ENCODE measurements at regions not wholly inside any gene's neighbourhood (a gene's known extent, or its start where the extent isn't known, plus 50 kb on each side); places are given as distances from the start of the nearest gene placed in this dataset.

DNA sequence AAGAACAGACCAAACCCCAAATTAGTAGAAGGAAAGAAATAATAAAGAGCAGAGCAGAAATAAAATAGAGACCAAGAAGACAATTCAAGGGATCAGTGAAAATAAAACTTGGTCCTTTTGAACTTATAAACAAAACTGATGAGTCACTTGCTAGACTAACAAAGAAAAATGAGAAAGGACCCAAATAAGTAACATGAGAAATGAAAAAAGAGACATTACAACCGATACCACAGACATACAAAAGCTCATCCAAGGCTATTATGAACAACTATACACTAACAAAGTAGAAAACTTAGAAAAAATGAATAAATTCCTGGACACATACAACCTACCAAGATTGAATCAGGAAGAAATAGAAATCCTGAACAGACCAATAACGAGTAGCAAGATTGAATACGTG is 414.5 kb downstream of the HTR7 start:
- intact Hi-C loops (cut with DNase I; ENCODE audit: low total_unique reads) (no loop called here), in situ Hi-C loops (cut with MboI; ENCODE audit: low sequenced_read_pairs in 4 of 4) (no loop called here)
- ATAC-seq, result no peak
- Histone ChIP-seq H3K9me3 (peaks cover 0 to 8% (median 0%) of the 10 kb centered on the region in 3 donors), H3K36me3 (no peaks in the 10 kb centered on the region), H3K27me3 (no peaks in the 10 kb centered on the region), H3K27ac (no peak overlapping the region), H3K4me1 (no peaks in the 10 kb centered on the region), H3K4me3 (no peak overlapping the region)
- TF ChIP-seq POLR2A (IDR thresholded peaks at IDR 0.05), result no peak
- TF ChIP-seq, protein P1, sequence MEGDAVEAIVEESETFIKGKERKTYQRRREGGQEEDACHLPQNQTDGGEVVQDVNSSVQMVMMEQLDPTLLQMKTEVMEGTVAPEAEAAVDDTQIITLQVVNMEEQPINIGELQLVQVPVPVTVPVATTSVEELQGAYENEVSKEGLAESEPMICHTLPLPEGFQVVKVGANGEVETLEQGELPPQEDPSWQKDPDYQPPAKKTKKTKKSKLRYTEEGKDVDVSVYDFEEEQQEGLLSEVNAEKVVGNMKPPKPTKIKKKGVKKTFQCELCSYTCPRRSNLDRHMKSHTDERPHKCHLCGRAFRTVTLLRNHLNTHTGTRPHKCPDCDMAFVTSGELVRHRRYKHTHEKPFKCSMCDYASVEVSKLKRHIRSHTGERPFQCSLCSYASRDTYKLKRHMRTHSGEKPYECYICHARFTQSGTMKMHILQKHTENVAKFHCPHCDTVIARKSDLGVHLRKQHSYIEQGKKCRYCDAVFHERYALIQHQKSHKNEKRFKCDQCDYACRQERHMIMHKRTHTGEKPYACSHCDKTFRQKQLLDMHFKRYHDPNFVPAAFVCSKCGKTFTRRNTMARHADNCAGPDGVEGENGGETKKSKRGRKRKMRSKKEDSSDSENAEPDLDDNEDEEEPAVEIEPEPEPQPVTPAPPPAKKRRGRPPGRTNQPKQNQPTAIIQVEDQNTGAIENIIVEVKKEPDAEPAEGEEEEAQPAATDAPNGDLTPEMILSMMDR (IDR thresholded peaks at IDR 0.05 in 4 of 5, conservative IDR thresholded peaks at IDR 0.05 in 1 of 5), result no peak
- no peak for DNase-seq

- ATAC-seq (no peak), DNase-seq (no peak)
- H3K36me3 ChIP-seq, result no peaks in the 10 kb centered on the region
- H3K27me3 ChIP-seq, result no peaks in the 10 kb centered on the region
- no peaks in the 10 kb centered on the region for H3K9me3 ChIP-seq
- H3K27ac ChIP-seq, result no peak overlapping the region
- no peaks in the 10 kb centered on the region for H3K4me1 ChIP-seq
- H3K4me3 ChIP-seq, result no peak overlapping the region
- TF ChIP-seq, protein P1 (IDR thresholded peaks at IDR 0.05 in 4 of 5, conservative IDR thresholded peaks at IDR 0.05 in 1 of 5), result no peak
- TF ChIP-seq POLR2A (IDR thresholded peaks at IDR 0.05), result no peak
- intact Hi-C loops (cut with DNase I; ENCODE audit: low total_unique reads), result no loop called here
- in situ Hi-C loops (cut with MboI; ENCODE audit: low sequenced_read_pairs in 4 of 4), result no loop called here
Observed at GRCh38 chr10:90447831-90448230, 410.0 kb downstream of the HTR7 start.

DNA sequence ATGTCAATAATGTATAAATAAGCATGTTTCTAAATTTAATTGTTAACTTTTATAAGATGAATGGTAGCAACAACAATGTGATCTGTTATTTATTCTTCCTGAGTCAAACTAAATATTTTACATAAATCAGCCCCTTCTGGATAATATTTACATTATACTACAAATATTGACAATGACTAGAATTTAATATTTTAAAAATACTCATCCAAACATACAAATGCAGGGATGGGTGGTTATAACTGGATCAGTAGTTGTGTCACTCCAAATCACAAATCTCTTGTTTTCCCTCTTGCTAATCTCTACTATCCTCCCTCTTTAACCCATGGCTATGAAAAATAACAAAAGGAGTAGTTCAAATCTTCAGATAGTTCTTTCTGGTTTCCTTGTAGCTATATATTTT is 407.0 kb downstream of the HTR7 start:
- DNase-seq, result no peak
- H3K9me3 ChIP-seq, result no peaks in the 10 kb centered on the region
- H3K27me3 ChIP-seq, result no peaks in the 10 kb centered on the region
- H3K4me3 ChIP-seq, result no peak overlapping the region
- H3K27ac ChIP-seq, result no peak overlapping the region
- no peaks in the 10 kb centered on the region for H3K36me3 ChIP-seq
- in situ Hi-C loops (cut with MboI; ENCODE audit: low sequenced_read_pairs in 4 of 4), result no loop called here
- intact Hi-C loops (cut with DNase I; ENCODE audit: low total_unique reads), result no loop called here
- no peaks in the 10 kb centered on the region for H3K4me1 ChIP-seq
- TF ChIP-seq, protein P1 (IDR thresholded peaks at IDR 0.05 in 4 of 5, conservative IDR thresholded peaks at IDR 0.05 in 1 of 5), result no peak
- no peak for TF ChIP-seq POLR2A (IDR thresholded peaks at IDR 0.05)
- no peak for ATAC-seq

DNA sequence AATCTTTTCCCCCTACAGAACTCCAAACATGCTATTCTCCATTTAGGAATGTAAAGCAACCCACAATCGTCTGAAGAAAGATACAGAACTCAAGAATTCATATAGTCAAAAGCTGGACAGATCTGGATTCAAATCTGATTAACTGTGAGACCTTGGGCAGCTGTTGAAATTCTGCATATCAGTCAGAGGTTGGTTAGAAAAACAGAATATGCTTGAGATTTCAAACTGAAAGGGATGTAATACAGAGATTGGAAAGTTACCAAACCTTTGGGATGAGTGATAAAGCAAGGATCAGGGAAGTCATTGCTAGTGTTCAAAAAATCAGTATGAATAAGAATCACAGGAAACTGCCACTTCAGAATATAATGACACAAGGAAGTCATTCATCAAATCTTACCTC is 406.6 kb downstream of the HTR7 start:
- Histone ChIP-seq H3K36me3 (no peaks in the 10 kb centered on the region), H3K4me3 (no peak overlapping the region), H3K4me1 (no peaks in the 10 kb centered on the region), H3K27me3 (no peaks in the 10 kb centered on the region), H3K9me3 (no peaks in the 10 kb centered on the region), H3K27ac (no peak overlapping the region)
- DNase-seq (no peak), ATAC-seq (no peak)
- intact Hi-C loops (cut with DNase I; ENCODE audit: low total_unique reads), result no loop called here
- in situ Hi-C loops (cut with MboI; ENCODE audit: low sequenced_read_pairs in 4 of 4), result no loop called here
- no peak for TF ChIP-seq POLR2A (IDR thresholded peaks at IDR 0.05)
- TF ChIP-seq, protein P1 (IDR thresholded peaks at IDR 0.05 in 4 of 5, conservative IDR thresholded peaks at IDR 0.05 in 1 of 5), result no peak

DNA sequence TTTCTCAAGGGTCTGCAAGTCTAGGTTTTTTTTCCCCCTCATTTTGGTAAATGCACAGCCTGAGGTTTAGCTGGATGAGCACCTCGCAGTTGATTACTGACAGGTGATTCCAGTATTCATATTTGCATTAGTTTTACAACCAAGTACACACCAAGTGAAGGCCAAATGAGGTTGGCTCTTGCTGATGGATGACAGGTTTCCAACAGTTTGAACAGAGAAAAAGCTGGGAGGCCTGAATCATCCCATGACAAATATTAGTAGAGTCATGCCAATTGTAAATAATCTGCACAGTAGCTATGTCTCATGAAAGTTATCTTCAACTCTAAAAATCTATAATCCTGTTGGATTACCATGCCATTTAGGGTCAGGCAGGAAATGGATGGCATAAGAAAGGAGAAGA is 399.8 kb downstream of the HTR7 start:
- intact Hi-C loops (cut with DNase I; ENCODE audit: low total_unique reads), result no loop called here

More for the DNA sequence above, 399.8 kb downstream of the HTR7 start:
- in situ Hi-C loops (cut with MboI; ENCODE audit: low sequenced_read_pairs in 4 of 4), result no loop called here
- TF ChIP-seq POLR2A (IDR thresholded peaks at IDR 0.05), result no peak
- TF ChIP-seq, protein P1 (IDR thresholded peaks at IDR 0.05 in 4 of 5, conservative IDR thresholded peaks at IDR 0.05 in 1 of 5), result no peak
- no peak overlapping the region for H3K27ac ChIP-seq
- H3K36me3 ChIP-seq, result no peaks in the 10 kb centered on the region
- H3K4me3 ChIP-seq, result no peak overlapping the region
- H3K9me3 ChIP-seq, result no peaks in the 10 kb centered on the region
- DNase-seq, result no peak
- ATAC-seq, result no peak
- no peaks in the 10 kb centered on the region for H3K27me3 ChIP-seq
- no peaks in the 10 kb centered on the region for H3K4me1 ChIP-seq

Data from gastrocnemius medialis (tissue), 4 donors.